Neural progenitor cell (in vitro differentiated cells): ENCODE measurements at regions not wholly inside any gene's neighbourhood (a gene's known extent, or its start where the extent isn't known, plus 50 kb on each side); places are given as distances from the start of the nearest gene placed in this dataset.

ENCODE experiments used
- EZH2 ChIP-seq: fragments of 200-600 bp; sonication (generic); IDR thresholded peaks from 2 replicates; pipeline ENCODE4 v1.6.1; 2017; ENCODE audit warnings: antibody characterized with exemption, mild to moderate bottlenecking, moderate library complexity
- EZH2phosphoT487 ChIP-seq: fragments of 200-600 bp; sonication (generic); IDR thresholded peaks from 2 replicates; pipeline ENCODE4 v1.6.1; 2017; ENCODE audit warnings: antibody characterized with exemption
- TF ChIP-seq, protein P1 (sequence below): fragments of 200-600 bp; sonication (generic); IDR thresholded peaks from 2 replicates; pipeline ENCODE4 v1.5.1; 2017; ENCODE audit warnings: antibody characterized with exemption, mild to moderate bottlenecking

GRCh38 chr13:65959305-65959704 lies 1270.8 kb downstream of the PCDH9 start:
- TF ChIP-seq EZH2 = no peak
- TF ChIP-seq, protein P1, sequence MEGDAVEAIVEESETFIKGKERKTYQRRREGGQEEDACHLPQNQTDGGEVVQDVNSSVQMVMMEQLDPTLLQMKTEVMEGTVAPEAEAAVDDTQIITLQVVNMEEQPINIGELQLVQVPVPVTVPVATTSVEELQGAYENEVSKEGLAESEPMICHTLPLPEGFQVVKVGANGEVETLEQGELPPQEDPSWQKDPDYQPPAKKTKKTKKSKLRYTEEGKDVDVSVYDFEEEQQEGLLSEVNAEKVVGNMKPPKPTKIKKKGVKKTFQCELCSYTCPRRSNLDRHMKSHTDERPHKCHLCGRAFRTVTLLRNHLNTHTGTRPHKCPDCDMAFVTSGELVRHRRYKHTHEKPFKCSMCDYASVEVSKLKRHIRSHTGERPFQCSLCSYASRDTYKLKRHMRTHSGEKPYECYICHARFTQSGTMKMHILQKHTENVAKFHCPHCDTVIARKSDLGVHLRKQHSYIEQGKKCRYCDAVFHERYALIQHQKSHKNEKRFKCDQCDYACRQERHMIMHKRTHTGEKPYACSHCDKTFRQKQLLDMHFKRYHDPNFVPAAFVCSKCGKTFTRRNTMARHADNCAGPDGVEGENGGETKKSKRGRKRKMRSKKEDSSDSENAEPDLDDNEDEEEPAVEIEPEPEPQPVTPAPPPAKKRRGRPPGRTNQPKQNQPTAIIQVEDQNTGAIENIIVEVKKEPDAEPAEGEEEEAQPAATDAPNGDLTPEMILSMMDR = no peak
- TF ChIP-seq EZH2phosphoT487 = no peak
